ENCODE measurements at regions not wholly inside any gene's neighbourhood (a gene's known extent, or its start where the extent isn't known, plus 50 kb on each side); places are given as distances from the start of the nearest gene placed in this dataset.

DNA sequence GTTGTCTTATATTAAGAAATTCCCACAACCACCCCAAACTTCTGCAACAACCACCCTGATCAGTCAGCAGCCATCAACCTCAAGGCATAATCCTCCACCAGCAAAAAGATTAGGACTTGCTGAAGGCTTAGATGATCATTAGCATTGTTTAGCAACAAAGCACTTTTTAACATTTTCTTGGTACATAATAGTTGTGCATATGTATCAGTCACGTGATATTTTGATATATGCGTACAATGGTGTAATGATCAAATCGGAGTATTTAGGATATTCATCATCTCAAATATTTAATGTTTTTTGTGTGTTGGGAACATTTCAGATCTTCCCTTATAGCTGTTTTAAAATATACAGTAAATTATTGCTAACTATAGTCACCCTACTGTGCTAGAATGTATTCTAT lies 73.5 kb upstream of the API5 start:
- TF ChIP-seq, protein P1, sequence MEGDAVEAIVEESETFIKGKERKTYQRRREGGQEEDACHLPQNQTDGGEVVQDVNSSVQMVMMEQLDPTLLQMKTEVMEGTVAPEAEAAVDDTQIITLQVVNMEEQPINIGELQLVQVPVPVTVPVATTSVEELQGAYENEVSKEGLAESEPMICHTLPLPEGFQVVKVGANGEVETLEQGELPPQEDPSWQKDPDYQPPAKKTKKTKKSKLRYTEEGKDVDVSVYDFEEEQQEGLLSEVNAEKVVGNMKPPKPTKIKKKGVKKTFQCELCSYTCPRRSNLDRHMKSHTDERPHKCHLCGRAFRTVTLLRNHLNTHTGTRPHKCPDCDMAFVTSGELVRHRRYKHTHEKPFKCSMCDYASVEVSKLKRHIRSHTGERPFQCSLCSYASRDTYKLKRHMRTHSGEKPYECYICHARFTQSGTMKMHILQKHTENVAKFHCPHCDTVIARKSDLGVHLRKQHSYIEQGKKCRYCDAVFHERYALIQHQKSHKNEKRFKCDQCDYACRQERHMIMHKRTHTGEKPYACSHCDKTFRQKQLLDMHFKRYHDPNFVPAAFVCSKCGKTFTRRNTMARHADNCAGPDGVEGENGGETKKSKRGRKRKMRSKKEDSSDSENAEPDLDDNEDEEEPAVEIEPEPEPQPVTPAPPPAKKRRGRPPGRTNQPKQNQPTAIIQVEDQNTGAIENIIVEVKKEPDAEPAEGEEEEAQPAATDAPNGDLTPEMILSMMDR (IDR thresholded peaks at IDR 0.05) = no peak
- TF ChIP-seq POLR2A (IDR thresholded peaks at IDR 0.05) = no peak

Data from Peyer's patch (tissue), 4 donors.